Neural cell (in vitro differentiated cells): ENCODE measurements at regions not wholly inside any gene's neighbourhood (a gene's known extent, or its start where the extent isn't known, plus 50 kb on each side); places are given as distances from the start of the nearest gene placed in this dataset.

ENCODE experiments used
- CTCF ChIP-seq: fragments of 450-650 bp; IDR thresholded peaks from 2 replicates; pipeline ENCODE4 v1.5.1; 2014; ENCODE audit warnings: antibody characterized with exemption, mild to moderate bottlenecking, moderate library complexity; ENCODE audit not compliant: poor library complexity, severe bottlenecking
- EP300 ChIP-seq: fragments of 450-650 bp; conservative IDR thresholded peaks from 2 replicates; pipeline ENCODE4 v1.6.1; 2014; ENCODE audit warnings: antibody characterized with exemption, mild to moderate bottlenecking, moderate library complexity; ENCODE audit not compliant: poor library complexity, severe bottlenecking
- EZH2 ChIP-seq: fragments of 200-600, 300-800 bp; shearing (Covaris generic), sonication (generic); IDR thresholded peaks from 2 replicates; pipeline ENCODE4 v1.6.1; 2014; ENCODE audit warnings: antibody characterized with exemption, low read length, borderline replicate concordance, mild to moderate bottlenecking; ENCODE audit not compliant: insufficient read depth, poor library complexity, severe bottlenecking
- POLR2AphosphoS5 ChIP-seq: IDR thresholded peaks from 2 replicates; pipeline ENCODE4 v1.6.1; 2012
- RAD21 ChIP-seq: fragments of 450-650 bp; conservative IDR thresholded peaks from 2 replicates; pipeline ENCODE4 v1.6.1; 2014; ENCODE audit warnings: antibody characterized with exemption, mild to moderate bottlenecking, moderate library complexity
- REST ChIP-seq: IDR thresholded peaks from 2 replicates; pipeline ENCODE4 v1.6.1; 2012; ENCODE audit warnings: borderline replicate concordance
- SMC3 ChIP-seq: fragments of 450-650 bp; conservative IDR thresholded peaks from 2 replicates; pipeline ENCODE4 v1.6.1; 2014; ENCODE audit warnings: antibody characterized with exemption, mild to moderate bottlenecking, moderate library complexity; ENCODE audit not compliant: poor library complexity
- TAF1 ChIP-seq: IDR thresholded peaks from 2 replicates; pipeline ENCODE4 v1.6.1; 2012; ENCODE audit warnings: low read depth

GRCh38 chr2:52570716-52571115 lies 1196.9 kb upstream of the CHAC2 start:
- TF ChIP-seq CTCF (no peak), EP300 (no peak), REST (no peak), EZH2 (no peak), POLR2AphosphoS5 (no peak), TAF1 (no peak), SMC3 (no peak), RAD21 (no peak)
